ENCODE measurements at regions not wholly inside any gene's neighbourhood (a gene's known extent, or its start where the extent isn't known, plus 50 kb on each side); places are given as distances from the start of the nearest gene placed in this dataset.

DNA sequence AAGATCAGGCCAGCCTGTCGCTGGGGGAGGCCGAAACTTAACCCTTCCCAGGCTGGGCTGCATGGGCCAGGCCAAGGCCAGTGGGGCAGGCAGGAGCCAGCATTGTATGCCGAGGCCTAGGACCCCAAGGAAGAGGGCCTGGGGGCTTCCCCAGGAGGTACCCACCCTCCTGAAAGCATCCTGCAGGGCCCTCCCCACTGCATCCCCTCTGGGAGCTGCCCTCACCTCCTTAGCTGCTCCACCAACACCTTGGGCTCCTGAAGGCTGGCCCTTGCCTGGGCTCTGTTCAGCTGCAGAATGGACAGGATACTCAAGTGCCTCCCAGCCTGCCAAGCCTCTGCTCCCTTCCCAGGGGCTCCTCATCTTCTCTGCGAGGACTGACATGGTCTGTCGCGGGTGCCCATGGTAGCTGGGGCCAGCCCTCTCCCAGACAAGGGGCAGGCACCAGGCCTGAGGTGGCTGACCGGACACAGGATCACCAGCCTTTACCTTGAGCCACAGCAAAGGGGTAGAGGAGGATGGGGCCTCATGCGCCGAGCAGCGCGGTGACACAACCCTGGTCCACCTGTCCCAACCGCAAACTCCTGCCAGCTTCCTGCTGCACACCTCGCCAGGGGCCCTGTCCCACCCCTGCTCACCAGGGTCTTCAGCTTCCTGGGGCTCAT lies 94.2 kb downstream of the MICALL2 start:
- no peak overlapping the region for H2BK5ac ChIP-seq (ENCODE audit: low read length)
- no peak overlapping the region for H3K27ac ChIP-seq (ENCODE audit: low read depth, low read length)
- no peak for DNase-seq
- H3K18ac ChIP-seq (ENCODE audit: low read length): no peak overlapping the region
- H3K79me2 ChIP-seq (ENCODE audit: control insufficient read depth, insufficient read depth, low read length): no peaks in the 10 kb centered on the region
- H3K9ac ChIP-seq (ENCODE audit: low read length): no peak overlapping the region
- H3K4ac ChIP-seq (ENCODE audit: low read depth, low read length): no peak overlapping the region
- no peaks in the 10 kb centered on the region for H3K79me1 ChIP-seq (ENCODE audit: low read length)
- no peak overlapping the region for H3K4me2 ChIP-seq (ENCODE audit: low read length)
- H4K5ac ChIP-seq (ENCODE audit: low read length): no peak overlapping the region
- H3K56ac ChIP-seq (ENCODE audit: low read length): no peak overlapping the region
- H2BK120ac ChIP-seq (ENCODE audit: low read depth, low read length): no peak overlapping the region
- H3K4me1 ChIP-seq (ENCODE audit: control insufficient read depth, low read depth, low read length): no peaks in the 10 kb centered on the region
- no peak overlapping the region for H3K23ac ChIP-seq (ENCODE audit: low read length)
- H4K8ac ChIP-seq (ENCODE audit: low read depth, low read length): no peak overlapping the region
- no peaks in the 10 kb centered on the region for H3K27me3 ChIP-seq (ENCODE audit: insufficient read depth, low read length, poor library complexity)
- no CpG with 5 or more reads among the region's 13 CpGs for WGBS (ENCODE audit: extremely low coverage, insufficient coverage, low lambda C conversion rate)
- H2AK5ac ChIP-seq (ENCODE audit: low read length): no peak overlapping the region
- no peak overlapping the region for H3K4me3 ChIP-seq (ENCODE audit: low read length)
- H3K36me3 ChIP-seq (ENCODE audit: control insufficient read depth, insufficient read depth, low read length): no peaks in the 10 kb centered on the region
- H2BK15ac ChIP-seq (replicated peaks; ENCODE audit: low read depth): no peak overlapping the region

DNA sequence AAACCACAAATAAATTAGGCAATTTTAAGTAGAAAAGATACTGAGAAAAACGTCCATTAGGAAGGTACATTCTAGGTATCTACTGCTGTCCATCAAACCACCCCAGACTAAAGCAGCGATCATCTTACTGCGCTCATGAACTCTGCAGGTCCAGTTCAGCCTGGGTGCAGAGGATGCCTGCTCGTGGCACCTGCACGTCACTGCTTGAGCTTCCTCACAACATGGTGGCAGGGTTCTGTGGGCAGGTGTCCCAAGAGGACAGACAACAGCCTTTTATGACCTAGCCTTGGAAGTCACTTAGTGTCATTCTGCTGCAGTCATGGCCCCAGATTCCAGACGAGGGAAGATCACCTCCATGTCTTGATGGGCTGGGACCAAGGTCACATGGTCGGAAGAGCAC lies 93.4 kb downstream of the MICALL2 start:
- no CpG with 5 or more reads among the region's 7 CpGs for WGBS (ENCODE audit: extremely low coverage, insufficient coverage, low lambda C conversion rate)
- H2AK5ac ChIP-seq (ENCODE audit: low read length): no peak overlapping the region
- no peaks in the 10 kb centered on the region for H3K27me3 ChIP-seq (ENCODE audit: insufficient read depth, low read length, poor library complexity)

GRCh38 chr7:1366801-1367405 lies 92.4 kb downstream of the MICALL2 start:
- H4K5ac ChIP-seq (ENCODE audit: low read length): no peak overlapping the region
- H3K18ac ChIP-seq (ENCODE audit: low read length): no peak overlapping the region
- H3K27me3 ChIP-seq (ENCODE audit: insufficient read depth, low read length, poor library complexity): no peaks in the 10 kb centered on the region
- H2BK5ac ChIP-seq (ENCODE audit: low read length): no peak overlapping the region
- no peaks in the 10 kb centered on the region for H3K79me2 ChIP-seq (ENCODE audit: control insufficient read depth, insufficient read depth, low read length)
- no peak overlapping the region for H2BK120ac ChIP-seq (ENCODE audit: low read depth, low read length)
- no peaks in the 10 kb centered on the region for H3K4me1 ChIP-seq (ENCODE audit: control insufficient read depth, low read depth, low read length)
- no peak overlapping the region for H3K27ac ChIP-seq (ENCODE audit: low read depth, low read length)
- no peak overlapping the region for H3K23ac ChIP-seq (ENCODE audit: low read length)
- H2BK15ac ChIP-seq (replicated peaks; ENCODE audit: low read depth): no peak overlapping the region
- no peak overlapping the region for H4K8ac ChIP-seq (ENCODE audit: low read depth, low read length)
- no peak overlapping the region for H3K4ac ChIP-seq (ENCODE audit: low read depth, low read length)
- H3K4me3 ChIP-seq (ENCODE audit: low read length): no peak overlapping the region
- no peak overlapping the region for H3K4me2 ChIP-seq (ENCODE audit: low read length)
- H3K79me1 ChIP-seq (ENCODE audit: low read length): no peaks in the 10 kb centered on the region
- WGBS (ENCODE audit: extremely low coverage, insufficient coverage, low lambda C conversion rate): no CpG with 5 or more reads among the region's 13 CpGs
- H3K56ac ChIP-seq (ENCODE audit: low read length): no peak overlapping the region
- H3K36me3 ChIP-seq (ENCODE audit: control insufficient read depth, insufficient read depth, low read length): no peaks in the 10 kb centered on the region
- no peak overlapping the region for H3K9ac ChIP-seq (ENCODE audit: low read length)
- no peak overlapping the region for H2AK5ac ChIP-seq (ENCODE audit: low read length)
- no peak for DNase-seq

More for the DNA sequence above, 93.4 kb downstream of the MICALL2 start:
- Histone ChIP-seq H2BK5ac (ENCODE audit: low read length) (no peak overlapping the region), H3K18ac (ENCODE audit: low read length) (no peak overlapping the region), H3K79me1 (ENCODE audit: low read length) (no peaks in the 10 kb centered on the region), H4K5ac (ENCODE audit: low read length) (no peak overlapping the region), H3K4ac (ENCODE audit: low read depth, low read length) (no peak overlapping the region), H3K36me3 (ENCODE audit: control insufficient read depth, insufficient read depth, low read length) (no peaks in the 10 kb centered on the region), H3K79me2 (ENCODE audit: control insufficient read depth, insufficient read depth, low read length) (no peaks in the 10 kb centered on the region), H2BK120ac (ENCODE audit: low read depth, low read length) (no peak overlapping the region), H3K4me3 (ENCODE audit: low read length) (no peak overlapping the region), H3K27ac (ENCODE audit: low read depth, low read length) (no peak overlapping the region), H4K8ac (ENCODE audit: low read depth, low read length) (no peak overlapping the region), H3K23ac (ENCODE audit: low read length) (no peak overlapping the region), H2BK15ac (replicated peaks; ENCODE audit: low read depth) (no peak overlapping the region), H3K56ac (ENCODE audit: low read length) (no peak overlapping the region), H3K9ac (ENCODE audit: low read length) (no peak overlapping the region), H3K4me1 (ENCODE audit: control insufficient read depth, low read depth, low read length) (no peaks in the 10 kb centered on the region), H3K4me2 (ENCODE audit: low read length) (no peak overlapping the region)
- DNase-seq: no peak

DNA sequence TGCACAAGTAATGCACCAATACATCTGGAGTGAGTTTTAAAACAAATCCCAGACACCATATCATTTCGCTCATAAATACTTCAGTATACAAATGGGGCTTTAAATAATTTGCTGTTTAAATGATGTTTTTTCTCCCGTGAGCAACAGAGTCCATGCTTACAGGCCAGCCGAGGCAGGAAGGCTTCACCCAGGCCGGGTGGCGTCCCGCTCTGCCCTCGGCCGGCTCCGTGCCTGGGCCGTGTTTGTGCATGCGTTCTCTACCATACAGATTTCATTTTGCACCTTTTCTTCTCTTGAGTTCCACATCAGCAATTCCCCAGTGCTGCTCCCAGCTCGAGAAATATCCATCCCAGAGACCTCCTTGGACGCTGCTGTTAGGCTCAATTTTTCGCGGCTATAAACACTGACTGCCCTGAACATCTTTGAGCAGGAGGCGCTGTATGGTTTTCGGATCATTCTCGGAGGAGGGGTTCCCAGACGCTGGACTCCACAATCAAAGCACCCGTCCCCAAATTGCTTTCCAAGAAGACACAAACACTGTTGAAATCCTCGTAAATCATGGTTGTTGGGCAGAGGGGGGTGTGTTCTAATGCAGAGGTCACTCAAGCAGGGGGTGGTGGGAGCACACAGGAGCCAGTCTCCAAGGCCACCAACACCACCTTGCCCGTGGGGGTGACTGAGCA lies 91.6 kb downstream of the MICALL2 start:
- Histone ChIP-seq H3K4ac (ENCODE audit: low read depth, low read length) (no peak overlapping the region), H3K79me1 (ENCODE audit: low read length) (no peaks in the 10 kb centered on the region), H3K4me3 (ENCODE audit: low read length) (no peak overlapping the region), H3K18ac (ENCODE audit: low read length) (no peak overlapping the region), H3K36me3 (ENCODE audit: control insufficient read depth, insufficient read depth, low read length) (no peaks in the 10 kb centered on the region), H3K79me2 (ENCODE audit: control insufficient read depth, insufficient read depth, low read length) (no peaks in the 10 kb centered on the region), H3K27ac (ENCODE audit: low read depth, low read length) (no peak overlapping the region), H2AK5ac (ENCODE audit: low read length) (no peak overlapping the region), H3K4me1 (ENCODE audit: control insufficient read depth, low read depth, low read length) (no peaks in the 10 kb centered on the region), H3K9ac (ENCODE audit: low read length) (no peak overlapping the region), H2BK15ac (replicated peaks; ENCODE audit: low read depth) (no peak overlapping the region), H2BK5ac (ENCODE audit: low read length) (no peak overlapping the region), H3K56ac (ENCODE audit: low read length) (no peak overlapping the region), H3K4me2 (ENCODE audit: low read length) (no peak overlapping the region), H4K8ac (ENCODE audit: low read depth, low read length) (no peak overlapping the region), H2BK120ac (ENCODE audit: low read depth, low read length) (no peak overlapping the region), H3K27me3 (ENCODE audit: insufficient read depth, low read length, poor library complexity) (no peaks in the 10 kb centered on the region), H4K5ac (ENCODE audit: low read length) (no peak overlapping the region), H3K23ac (ENCODE audit: low read length) (no peak overlapping the region)
- WGBS (ENCODE audit: extremely low coverage, insufficient coverage, low lambda C conversion rate): no CpG with 5 or more reads among the region's 22 CpGs
- no peak for DNase-seq

- no CpG with 5 or more reads among the region's 11 CpGs for WGBS (ENCODE audit: extremely low coverage, insufficient coverage, low lambda C conversion rate)
- Histone ChIP-seq H3K27me3 (ENCODE audit: insufficient read depth, low read length, poor library complexity) (no peaks in the 10 kb centered on the region), H4K8ac (ENCODE audit: low read depth, low read length) (no peak overlapping the region), H3K18ac (ENCODE audit: low read length) (no peak overlapping the region), H3K4me1 (ENCODE audit: control insufficient read depth, low read depth, low read length) (no peaks in the 10 kb centered on the region), H2BK5ac (ENCODE audit: low read length) (no peak overlapping the region), H3K79me1 (ENCODE audit: low read length) (no peaks in the 10 kb centered on the region), H2AK5ac (ENCODE audit: low read length) (no peak overlapping the region), H3K9ac (ENCODE audit: low read length) (no peak overlapping the region), H4K5ac (ENCODE audit: low read length) (no peak overlapping the region), H3K56ac (ENCODE audit: low read length) (no peak overlapping the region), H3K27ac (ENCODE audit: low read depth, low read length) (no peak overlapping the region), H2BK15ac (replicated peaks; ENCODE audit: low read depth) (no peak overlapping the region), H2BK120ac (ENCODE audit: low read depth, low read length) (no peak overlapping the region), H3K4me2 (ENCODE audit: low read length) (no peak overlapping the region), H3K79me2 (ENCODE audit: control insufficient read depth, insufficient read depth, low read length) (no peaks in the 10 kb centered on the region), H3K23ac (ENCODE audit: low read length) (no peak overlapping the region), H3K4me3 (ENCODE audit: low read length) (no peak overlapping the region), H3K36me3 (ENCODE audit: control insufficient read depth, insufficient read depth, low read length) (no peaks in the 10 kb centered on the region), H3K4ac (ENCODE audit: low read depth, low read length) (no peak overlapping the region)
- DNase-seq: peak; percentile 30
Measured at GRCh38 chr7:1368184-1368681, 91.0 kb downstream of the MICALL2 start.

Data from mesendoderm (in vitro differentiated cells).